ENCODE measurements at regions not wholly inside any gene's neighbourhood (a gene's known extent, or its start where the extent isn't known, plus 50 kb on each side); places are given as distances from the start of the nearest gene placed in this dataset.

- no peak overlapping the region for H3K27ac ChIP-seq
- no peak for TF ChIP-seq EZH2 (IDR thresholded peaks at IDR 0.05)
- TF ChIP-seq FOXP2 (optimal IDR thresholded peaks at IDR 0.05; ENCODE audit: control extremely low read depth, extremely low read length, insufficient read depth) = no peak
- no peak for TF ChIP-seq POLR2AphosphoS5 (IDR thresholded peaks at IDR 0.05; ENCODE audit: borderline replicate concordance, low read depth, low read length)
- no peak overlapping the region for H3K4me3 ChIP-seq
- H3K9ac ChIP-seq (ENCODE audit: insufficient read length) = no peak overlapping the region
- H3K36me3 ChIP-seq (ENCODE audit: insufficient read depth, low read length) = no peaks in the 10 kb centered on the region
- DNase-seq (ENCODE audit: low read depth, low spot score) = no peak
- H3K9me3 ChIP-seq (ENCODE audit: low read depth, low read length) = no peaks in the 10 kb centered on the region
Measured at GRCh38 chr1:56301791-56302190, 277.6 kb downstream of the PLPP3 start.

GRCh38 chr1:56300836-56301235 is 278.5 kb downstream of the PLPP3 start:
- H3K9me3 ChIP-seq (ENCODE audit: low read depth, low read length) = no peaks in the 10 kb centered on the region
- no peak overlapping the region for H3K27ac ChIP-seq
- no peak overlapping the region for H3K9ac ChIP-seq (ENCODE audit: insufficient read length)
- DNase-seq (ENCODE audit: low read depth, low spot score) = no peak
- H3K36me3 ChIP-seq (ENCODE audit: insufficient read depth, low read length) = no peaks in the 10 kb centered on the region
- TF ChIP-seq FOXP2 (optimal IDR thresholded peaks at IDR 0.05; ENCODE audit: control extremely low read depth, extremely low read length, insufficient read depth) = no peak
- H3K4me3 ChIP-seq = no peak overlapping the region

- Histone ChIP-seq H3K9ac (ENCODE audit: insufficient read length) (no peak overlapping the region), H3K4me3 (no peak overlapping the region), H3K36me3 (ENCODE audit: insufficient read depth, low read length) (no peaks in the 10 kb centered on the region), H3K9me3 (ENCODE audit: low read depth, low read length) (no peaks in the 10 kb centered on the region), H3K27ac (no peak overlapping the region)
- TF ChIP-seq POLR2AphosphoS5 (IDR thresholded peaks at IDR 0.05; ENCODE audit: borderline replicate concordance, low read depth, low read length) = no peak
- no peak for TF ChIP-seq EZH2 (IDR thresholded peaks at IDR 0.05)
- no peak for TF ChIP-seq FOXP2 (optimal IDR thresholded peaks at IDR 0.05; ENCODE audit: control extremely low read depth, extremely low read length, insufficient read depth)
- no peak for DNase-seq (ENCODE audit: low read depth, low spot score)
Measured at GRCh38 chr1:56298866-56299265, 280.5 kb downstream of the PLPP3 start.

GRCh38 chr1:56297904-56298303 is 281.5 kb downstream of the PLPP3 start:
- Histone ChIP-seq H3K4me3 (no peak overlapping the region), H3K36me3 (ENCODE audit: insufficient read depth, low read length) (no peaks in the 10 kb centered on the region), H3K9ac (ENCODE audit: insufficient read length) (no peak overlapping the region), H3K27ac (no peak overlapping the region), H3K9me3 (ENCODE audit: low read depth, low read length) (no peaks in the 10 kb centered on the region)
- DNase-seq (ENCODE audit: low read depth, low spot score) = no peak
- TF ChIP-seq POLR2AphosphoS5 (IDR thresholded peaks at IDR 0.05; ENCODE audit: borderline replicate concordance, low read depth, low read length) (no peak), EZH2 (IDR thresholded peaks at IDR 0.05) (no peak), FOXP2 (optimal IDR thresholded peaks at IDR 0.05; ENCODE audit: control extremely low read depth, extremely low read length, insufficient read depth) (no peak)

GRCh38 chr1:56297208-56297607 is 282.2 kb downstream of the PLPP3 start:
- no peaks in the 10 kb centered on the region for H3K9me3 ChIP-seq (ENCODE audit: low read depth, low read length)
- TF ChIP-seq POLR2AphosphoS5 (IDR thresholded peaks at IDR 0.05; ENCODE audit: borderline replicate concordance, low read depth, low read length) (no peak), EZH2 (IDR thresholded peaks at IDR 0.05) (no peak), FOXP2 (optimal IDR thresholded peaks at IDR 0.05; ENCODE audit: control extremely low read depth, extremely low read length, insufficient read depth) (no peak)
- no peaks in the 10 kb centered on the region for H3K36me3 ChIP-seq (ENCODE audit: insufficient read depth, low read length)
- no peak overlapping the region for H3K27ac ChIP-seq
- no peak overlapping the region for H3K4me3 ChIP-seq
- H3K9ac ChIP-seq (ENCODE audit: insufficient read length) = no peak overlapping the region
- DNase-seq (ENCODE audit: low read depth, low spot score) = no peak

- no peak for TF ChIP-seq FOXP2 (optimal IDR thresholded peaks at IDR 0.05; ENCODE audit: control extremely low read depth, extremely low read length, insufficient read depth)
- TF ChIP-seq EZH2 (IDR thresholded peaks at IDR 0.05) = no peak
- no peak for TF ChIP-seq POLR2AphosphoS5 (IDR thresholded peaks at IDR 0.05; ENCODE audit: borderline replicate concordance, low read depth, low read length)
- DNase-seq (ENCODE audit: low read depth, low spot score) = no peak
- Histone ChIP-seq H3K27ac (no peak overlapping the region), H3K9me3 (ENCODE audit: low read depth, low read length) (no peaks in the 10 kb centered on the region), H3K9ac (ENCODE audit: insufficient read length) (no peak overlapping the region), H3K36me3 (ENCODE audit: insufficient read depth, low read length) (no peaks in the 10 kb centered on the region), H3K4me3 (no peak overlapping the region)
Measured at GRCh38 chr1:56295949-56296929, 283.1 kb downstream of the PLPP3 start.

GRCh38 chr1:56291374-56291919 is 287.9 kb downstream of the PLPP3 start:
- H3K36me3 ChIP-seq (ENCODE audit: insufficient read depth, low read length) = no peaks in the 10 kb centered on the region
- DNase-seq (ENCODE audit: low read depth, low spot score) = no peak
- H3K27ac ChIP-seq = no peak overlapping the region
- no peak overlapping the region for H3K9ac ChIP-seq (ENCODE audit: insufficient read length)
- no peak overlapping the region for H3K4me3 ChIP-seq
- no peak for TF ChIP-seq FOXP2 (optimal IDR thresholded peaks at IDR 0.05; ENCODE audit: control extremely low read depth, extremely low read length, insufficient read depth)
- no peak for TF ChIP-seq POLR2AphosphoS5 (IDR thresholded peaks at IDR 0.05; ENCODE audit: borderline replicate concordance, low read depth, low read length)
- no peak for TF ChIP-seq EZH2 (IDR thresholded peaks at IDR 0.05)
- H3K9me3 ChIP-seq (ENCODE audit: low read depth, low read length) = no peaks in the 10 kb centered on the region

GRCh38 chr1:56289260-56289659 is 290.1 kb downstream of the PLPP3 start:
- no peak overlapping the region for H3K9ac ChIP-seq (ENCODE audit: insufficient read length)
- H3K36me3 ChIP-seq (ENCODE audit: insufficient read depth, low read length) = no peaks in the 10 kb centered on the region
- H3K9me3 ChIP-seq (ENCODE audit: low read depth, low read length) = no peaks in the 10 kb centered on the region
- no peak overlapping the region for H3K27ac ChIP-seq
- H3K4me3 ChIP-seq = no peak overlapping the region
- no peak for DNase-seq (ENCODE audit: low read depth, low spot score)
- TF ChIP-seq POLR2AphosphoS5 (IDR thresholded peaks at IDR 0.05; ENCODE audit: borderline replicate concordance, low read depth, low read length) (no peak), EZH2 (IDR thresholded peaks at IDR 0.05) (no peak), FOXP2 (optimal IDR thresholded peaks at IDR 0.05; ENCODE audit: control extremely low read depth, extremely low read length, insufficient read depth) (no peak)
